ACC112 (cell line): ENCODE measurements at regions not wholly inside any gene's neighbourhood (a gene's known extent, or its start where the extent isn't known, plus 50 kb on each side); places are given as distances from the start of the nearest gene placed in this dataset.
"Not testable (repeated sequence)": the region's sequence is repeated elsewhere in the genome, so short reads cannot be mapped to it uniquely, and the experiment has no call there.

Experiments used
- H2AFZ ChIP-seq: fragments of 200-600 bp; sonication (generic); one replicate; pipeline ENCODE4 v1.6.0; 2017; ENCODE audit warnings: antibody characterized with exemption, low read length; ENCODE audit not compliant: unreplicated experiment
- H3K27ac ChIP-seq: fragments of 200-600 bp; sonication (generic); 2 replicates; pipeline ENCODE4 v1.5.1; 2014; ENCODE audit warnings: low read depth, mild to moderate bottlenecking, antibody characterized with exemption, low read length, moderate library complexity
- H3K27me3 ChIP-seq: fragments of 200-600 bp; sonication (generic); 2 replicates; pipeline ENCODE4 v1.6.1; 2014; ENCODE audit warnings: mild to moderate bottlenecking, antibody characterized with exemption, low read length, moderate library complexity, mixed read lengths; ENCODE audit not compliant: insufficient read depth
- H3K36me3 ChIP-seq: fragments of 200-600 bp; sonication (generic); 2 replicates; pipeline ENCODE4 v1.6.1; 2016; ENCODE audit warnings: mild to moderate bottlenecking, antibody characterized with exemption, low read length, moderate library complexity, mixed read lengths; ENCODE audit not compliant: insufficient read depth
- H3K4me1 ChIP-seq: fragments of 200-600 bp; sonication (generic); one replicate; pipeline ENCODE4 v1.6.1; 2016; ENCODE audit warnings: low read length, mixed read lengths; ENCODE audit not compliant: insufficient read depth, unreplicated experiment, control insufficient read depth
- H3K4me3 ChIP-seq: fragments of 200-600 bp; sonication (generic); 2 replicates; pipeline ENCODE4 v1.5.1; 2014; ENCODE audit warnings: mild to moderate bottlenecking, low read depth, low read length
- H3K79me2 ChIP-seq: fragments of 200-600 bp; sonication (generic); one replicate; pipeline ENCODE4 v1.6.0; 2016; ENCODE audit warnings: low read length; ENCODE audit not compliant: control insufficient read depth, unreplicated experiment, insufficient read depth

DNA sequence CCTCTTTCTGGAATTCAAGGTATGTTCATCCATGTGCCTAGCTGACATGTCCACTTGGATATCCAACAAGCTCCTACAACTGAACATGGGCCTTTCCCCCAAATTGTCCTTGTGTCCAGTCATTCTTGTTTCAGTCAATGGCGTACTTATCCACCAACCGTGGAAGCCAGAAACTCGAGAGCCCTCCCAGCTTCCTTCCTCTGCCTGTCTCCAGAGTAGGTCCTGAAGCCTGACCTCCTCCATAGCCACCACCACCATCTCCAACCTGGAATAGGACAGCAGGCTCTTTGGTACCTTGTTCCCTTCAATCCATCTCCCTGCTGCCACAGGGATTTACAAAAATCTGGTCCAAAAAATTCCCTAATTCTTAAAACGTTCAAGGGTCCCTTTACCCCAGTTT, 305.1 kb downstream of the RPS24 start:
- no peak overlapping the region for H3K4me3 ChIP-seq
- H3K4me1 ChIP-seq, result peaks cover 23% of the 10 kb centered on the region
- H3K27me3 ChIP-seq, result peaks cover 24% of the 10 kb centered on the region

GRCh38 chr10:78339251-78339650, 305.6 kb downstream of the RPS24 start:
- no peaks in the 10 kb centered on the region for H3K36me3 ChIP-seq
- no peak overlapping the region for H3K4me3 ChIP-seq
- H2AFZ ChIP-seq, result no peak overlapping the region

More for the DNA sequence above, 305.1 kb downstream of the RPS24 start:
- no peaks in the 10 kb centered on the region for H3K36me3 ChIP-seq
- H3K79me2 ChIP-seq, result no peaks in the 10 kb centered on the region
- no peak overlapping the region for H3K27ac ChIP-seq
- no peak overlapping the region for H2AFZ ChIP-seq

DNA sequence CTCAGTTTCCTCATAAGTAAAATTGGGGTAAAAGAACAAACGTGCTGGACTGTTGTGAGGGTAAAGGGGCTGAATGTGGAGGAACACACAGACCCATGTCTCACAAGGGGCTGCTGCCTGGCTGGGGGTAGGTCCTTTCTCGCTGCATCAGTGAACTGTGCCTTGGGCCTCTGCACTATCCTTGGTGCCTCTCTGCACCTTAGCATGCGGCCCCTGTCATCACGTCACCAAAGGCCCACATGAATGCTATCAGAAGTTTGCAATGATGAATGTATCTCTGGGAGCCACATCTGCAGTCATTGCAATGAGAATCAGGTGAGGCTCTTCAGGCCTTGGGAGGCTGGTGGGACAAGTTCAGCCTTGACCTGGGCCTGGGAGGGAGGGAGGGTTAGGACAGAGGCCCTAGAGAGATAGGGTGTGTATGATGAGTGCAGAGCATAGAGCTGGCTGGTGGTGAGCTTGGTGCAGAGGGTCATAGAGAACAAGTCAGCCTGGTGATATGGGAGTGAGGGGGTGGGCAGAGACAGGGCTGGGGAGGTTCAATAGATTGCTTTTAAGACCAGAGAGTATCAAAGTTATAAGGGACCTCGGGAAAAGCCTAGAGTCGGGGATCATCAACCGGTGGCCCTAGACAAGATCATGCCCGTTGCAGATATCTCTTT, 308.4 kb downstream of the RPS24 start:
- H3K27me3 ChIP-seq, result peaks cover 48% of the 10 kb centered on the region
- H3K4me1 ChIP-seq, result no peaks in the 10 kb centered on the region
- H3K36me3 ChIP-seq, result no peaks in the 10 kb centered on the region
- no peak overlapping the region for H2AFZ ChIP-seq
- no peak overlapping the region for H3K4me3 ChIP-seq
- H3K27ac ChIP-seq, result no peak overlapping the region
- H3K79me2 ChIP-seq, result no peaks in the 10 kb centered on the region

More at GRCh38 chr10:78339251-78339650, 305.6 kb downstream of the RPS24 start:
- Histone ChIP-seq H3K79me2 (no peaks in the 10 kb centered on the region), H3K27ac (no peak overlapping the region), H3K4me1 (peaks cover 23% of the 10 kb centered on the region), H3K27me3 (peaks cover 27% of the 10 kb centered on the region)

DNA sequence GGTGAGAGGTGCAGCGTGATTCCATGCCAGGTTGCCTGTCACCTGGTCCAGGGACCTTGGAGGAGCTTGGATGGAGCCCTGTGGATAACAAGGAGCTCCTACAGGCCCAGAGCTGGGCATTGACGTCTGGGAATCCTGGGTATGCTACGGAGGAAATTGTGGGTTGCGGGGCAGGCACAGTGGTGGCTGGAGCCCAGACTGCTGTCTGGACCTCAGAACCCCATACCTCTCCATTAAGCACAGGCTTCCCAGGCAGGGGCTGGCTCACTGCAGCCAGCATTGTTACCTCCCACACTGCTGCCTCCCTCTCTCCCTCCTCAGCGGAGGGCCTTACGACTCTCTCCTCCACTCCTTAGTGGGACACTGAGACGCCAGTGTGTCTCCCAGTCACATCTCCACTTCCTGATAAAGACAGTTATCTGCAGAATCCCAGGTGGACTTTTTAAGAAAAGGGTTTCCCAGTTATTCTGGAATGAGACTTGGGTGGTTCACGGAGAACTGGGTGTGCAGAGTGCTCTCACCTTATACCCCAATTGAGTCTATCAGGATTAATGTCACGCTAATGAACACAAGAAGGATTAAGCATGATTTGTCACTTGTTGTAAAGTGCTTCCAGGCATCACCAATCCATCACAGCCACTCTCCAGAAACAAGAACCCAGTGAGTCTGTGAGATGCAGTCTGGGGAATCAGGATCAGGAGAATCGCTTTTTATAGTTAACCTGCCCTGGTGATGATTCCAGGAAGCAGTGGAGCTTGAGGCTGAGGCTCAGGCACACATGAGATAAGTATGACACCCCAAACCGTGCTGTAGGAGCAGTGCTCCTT, 309.4 kb downstream of the RPS24 start:
- Histone ChIP-seq H3K27me3 (peaks cover 55% of the 10 kb centered on the region), H3K79me2 (no peaks in the 10 kb centered on the region), H2AFZ (no peak overlapping the region), H3K4me3 (no peak overlapping the region), H3K36me3 (no peaks in the 10 kb centered on the region), H3K4me1 (no peaks in the 10 kb centered on the region), H3K27ac (no peak overlapping the region)

GRCh38 chr10:78344257-78344656, 310.6 kb downstream of the RPS24 start:
- not testable (repeated sequence) for H3K36me3 ChIP-seq, H2AFZ ChIP-seq, H3K4me1 ChIP-seq, H3K79me2 ChIP-seq, H3K27ac ChIP-seq, H3K4me3 ChIP-seq
- peaks cover 55% of the 10 kb centered on the region for H3K27me3 ChIP-seq

DNA sequence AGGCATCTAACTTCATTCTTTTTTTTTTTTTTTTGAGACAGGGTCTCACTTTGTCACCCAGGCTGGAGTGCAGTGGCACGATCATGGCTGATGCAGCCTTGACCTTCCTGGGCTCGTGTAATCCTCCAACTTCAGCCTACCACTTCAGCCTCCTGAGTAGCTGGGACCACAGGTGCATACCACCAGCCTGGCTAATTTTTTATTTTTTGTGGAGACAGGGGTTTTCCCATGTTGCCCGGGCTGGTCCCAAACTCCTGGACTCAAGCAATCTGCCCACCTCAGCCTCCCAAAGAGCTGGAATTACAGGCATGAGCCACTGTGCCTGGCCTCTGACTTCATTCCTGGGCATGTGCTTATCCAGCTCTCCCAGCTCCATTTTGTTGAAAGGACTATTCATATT, 311.9 kb downstream of the RPS24 start:
- H3K4me3 ChIP-seq, H3K79me2 ChIP-seq, H3K27ac ChIP-seq, H3K4me1 ChIP-seq, H2AFZ ChIP-seq, H3K36me3 ChIP-seq: not testable (repeated sequence)
- H3K27me3 ChIP-seq, result peaks cover 58% of the 10 kb centered on the region

- no peak overlapping the region for H3K27ac ChIP-seq
- H3K4me3 ChIP-seq, result no peak overlapping the region
- H3K27me3 ChIP-seq, result peaks cover 68% of the 10 kb centered on the region
- H3K4me1 ChIP-seq, result no peaks in the 10 kb centered on the region
- H3K79me2 ChIP-seq, result no peaks in the 10 kb centered on the region
- no peaks in the 10 kb centered on the region for H3K36me3 ChIP-seq
- H2AFZ ChIP-seq, result no peak overlapping the region
Observed at GRCh38 chr10:78346721-78347120, 313.1 kb downstream of the RPS24 start.

- H3K4me3 ChIP-seq, result no peak overlapping the region
- H3K27ac ChIP-seq, result no peak overlapping the region
- no peaks in the 10 kb centered on the region for H3K36me3 ChIP-seq
- H3K27me3 ChIP-seq, result peaks cover 70% of the 10 kb centered on the region
- no peaks in the 10 kb centered on the region for H3K4me1 ChIP-seq
- no peaks in the 10 kb centered on the region for H3K79me2 ChIP-seq
- H2AFZ ChIP-seq, result no peak overlapping the region
Observed at GRCh38 chr10:78348411-78349164, 314.9 kb downstream of the RPS24 start.

GRCh38 chr10:78349165-78349516, 315.5 kb downstream of the RPS24 start:
- Histone ChIP-seq H3K27me3 (peaks cover 73% of the 10 kb centered on the region), H3K79me2 (no peaks in the 10 kb centered on the region), H3K4me1 (no peaks in the 10 kb centered on the region), H3K36me3 (no peaks in the 10 kb centered on the region), H2AFZ (no peak overlapping the region), H3K4me3 (no peak overlapping the region), H3K27ac (no peak overlapping the region)

GRCh38 chr10:78349911-78350663, 316.4 kb downstream of the RPS24 start:
- Histone ChIP-seq H3K27ac (no peak overlapping the region), H3K36me3 (no peaks in the 10 kb centered on the region), H3K79me2 (no peaks in the 10 kb centered on the region), H2AFZ (no peak overlapping the region), H3K4me3 (no peak overlapping the region), H3K4me1 (no peaks in the 10 kb centered on the region), H3K27me3 (peaks cover 63% of the 10 kb centered on the region)
